ENCODE measurements at regions not wholly inside any gene's neighbourhood (a gene's known extent, or its start where the extent isn't known, plus 50 kb on each side); places are given as distances from the start of the nearest gene placed in this dataset.

GRCh38 chr1:5238351-5239130 is 584.1 kb downstream of the AJAP1 start:
- DNase-seq (ENCODE audit: low read depth, low spot score) = no peak

- DNase-seq (ENCODE audit: low read depth, low spot score) = no peak
Measured at GRCh38 chr1:5235355-5235899, 581.0 kb downstream of the AJAP1 start.

GRCh38 chr1:5232537-5232936 is 578.1 kb downstream of the AJAP1 start:
- no peak for DNase-seq (ENCODE audit: low read depth, low spot score)

- DNase-seq (ENCODE audit: low read depth, low spot score) = no peak
Measured at GRCh38 chr1:5231541-5232315, 577.3 kb downstream of the AJAP1 start.

GRCh38 chr1:5227114-5227513 is 572.7 kb downstream of the AJAP1 start:
- DNase-seq (ENCODE audit: low read depth, low spot score) = no peak

GRCh38 chr1:5225707-5226704 is 571.6 kb downstream of the AJAP1 start:
- no peak for DNase-seq (ENCODE audit: low read depth, low spot score)

GRCh38 chr1:5223206-5223605 is 568.8 kb downstream of the AJAP1 start:
- DNase-seq (ENCODE audit: low read depth, low spot score) = no peak

GRCh38 chr1:5222626-5223025 is 568.2 kb downstream of the AJAP1 start:
- DNase-seq (ENCODE audit: low read depth, low spot score) = no peak

GRCh38 chr1:5221451-5221850 is 567.0 kb downstream of the AJAP1 start:
- DNase-seq (ENCODE audit: low read depth, low spot score) = no peak

GRCh38 chr1:5220821-5221220 is 566.4 kb downstream of the AJAP1 start:
- no peak for DNase-seq (ENCODE audit: low read depth, low spot score)

GRCh38 chr1:5220421-5220820 is 566.0 kb downstream of the AJAP1 start:
- no peak for DNase-seq (ENCODE audit: low read depth, low spot score)

GRCh38 chr1:5200006-5200405 is 545.6 kb downstream of the AJAP1 start:
- no peak for DNase-seq (ENCODE audit: low read depth, low spot score)

GRCh38 chr1:5198328-5198727 is 543.9 kb downstream of the AJAP1 start:
- no peak for DNase-seq (ENCODE audit: low read depth, low spot score)

- DNase-seq (ENCODE audit: low read depth, low spot score) = no peak
Measured at GRCh38 chr1:5191470-5191869, 537.1 kb downstream of the AJAP1 start.

- no peak for DNase-seq (ENCODE audit: low read depth, low spot score)
Measured at GRCh38 chr1:5189384-5189783, 535.0 kb downstream of the AJAP1 start.

GRCh38 chr1:5165762-5166161 is 511.4 kb downstream of the AJAP1 start:
- no peak for DNase-seq (ENCODE audit: low read depth, low spot score)

GRCh38 chr1:5164158-5164557 is 509.7 kb downstream of the AJAP1 start:
- DNase-seq (ENCODE audit: low read depth, low spot score) = no peak

- no peak for DNase-seq (ENCODE audit: low read depth, low spot score)
Measured at GRCh38 chr1:5161372-5161771, 507.0 kb downstream of the AJAP1 start.

- DNase-seq (ENCODE audit: low read depth, low spot score) = no peak
Measured at GRCh38 chr1:5157175-5157574, 502.8 kb downstream of the AJAP1 start.

- DNase-seq (ENCODE audit: low read depth, low spot score) = no peak
Measured at GRCh38 chr1:5156416-5157120, 502.2 kb downstream of the AJAP1 start.

- DNase-seq (ENCODE audit: low read depth, low spot score) = no peak
Measured at GRCh38 chr1:5151511-5151910, 497.1 kb downstream of the AJAP1 start.
